ENCODE measurements at regions not wholly inside any gene's neighbourhood (a gene's known extent, or its start where the extent isn't known, plus 50 kb on each side); places are given as distances from the start of the nearest gene placed in this dataset.

DNA sequence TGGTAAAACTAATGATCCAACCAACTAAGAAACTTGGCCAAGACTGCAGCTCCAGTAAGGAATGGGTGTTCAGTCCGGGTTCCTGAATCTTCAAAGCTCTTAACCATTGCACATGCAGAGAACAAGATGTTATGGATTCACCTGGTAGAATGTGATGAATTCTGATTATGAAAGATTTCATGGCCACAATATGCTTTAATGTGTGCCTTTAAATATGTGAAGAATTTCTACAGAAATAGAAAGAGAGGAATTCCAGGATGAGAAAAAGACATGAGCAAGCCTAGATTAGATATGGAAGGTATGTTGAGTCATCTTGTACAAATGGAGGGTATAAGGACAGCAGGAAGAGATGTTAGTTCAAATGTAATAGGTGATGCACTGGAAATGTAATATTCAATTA is 472.2 kb upstream of the TENM3 start:
- TF ChIP-seq ZNF644 (CRISPR knock-in tag; IDR thresholded peaks at IDR 0.05; ENCODE audit: low read depth) (no peak), HMG20B (CRISPR knock-in tag; conservative IDR thresholded peaks at IDR 0.05) (no peak), SP1 (IDR thresholded peaks at IDR 0.05) (no peak), SP1 (CRISPR knock-in tag; IDR thresholded peaks at IDR 0.05) (no peak), RORA (CRISPR knock-in tag; IDR thresholded peaks at IDR 0.05) (no peak), MAFF (IDR thresholded peaks at IDR 0.05; ENCODE audit: low read depth, low read length) (no peak), ZNF260 (CRISPR knock-in tag; IDR thresholded peaks at IDR 0.05; ENCODE audit: borderline replicate concordance, low read depth) (no peak), NFKB2 (CRISPR knock-in tag; IDR thresholded peaks at IDR 0.05; ENCODE audit: borderline replicate concordance) (no peak), ZBTB42 (CRISPR knock-in tag; IDR thresholded peaks at IDR 0.05) (no peak), CCAR2 (optimal IDR thresholded peaks at IDR 0.05; ENCODE audit: low read depth, low read length) (no peak), MYC (CRISPR knock-in tag; IDR thresholded peaks at IDR 0.05; ENCODE audit: borderline replicate concordance) (no peak), ZNF792 (CRISPR knock-in tag; IDR thresholded peaks at IDR 0.05) (no peak), PHB2 (IDR thresholded peaks at IDR 0.05; ENCODE audit: partially characterized antibody) (no peak), SSRP1 (CRISPR knock-in tag; IDR thresholded peaks at IDR 0.05) (no peak)
- TF ChIP-seq, protein P1, sequence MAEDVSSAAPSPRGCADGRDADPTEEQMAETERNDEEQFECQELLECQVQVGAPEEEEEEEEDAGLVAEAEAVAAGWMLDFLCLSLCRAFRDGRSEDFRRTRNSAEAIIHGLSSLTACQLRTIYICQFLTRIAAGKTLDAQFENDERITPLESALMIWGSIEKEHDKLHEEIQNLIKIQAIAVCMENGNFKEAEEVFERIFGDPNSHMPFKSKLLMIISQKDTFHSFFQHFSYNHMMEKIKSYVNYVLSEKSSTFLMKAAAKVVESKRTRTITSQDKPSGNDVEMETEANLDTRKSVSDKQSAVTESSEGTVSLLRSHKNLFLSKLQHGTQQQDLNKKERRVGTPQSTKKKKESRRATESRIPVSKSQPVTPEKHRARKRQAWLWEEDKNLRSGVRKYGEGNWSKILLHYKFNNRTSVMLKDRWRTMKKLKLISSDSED (CRISPR knock-in tag; IDR thresholded peaks at IDR 0.05): no peak
- Histone ChIP-seq H3K27me3 (ENCODE audit: control insufficient read depth in 1 of 2, insufficient read depth in 2 of 2, low read length in 2 of 2) (peaks cover 0 to under 1% of the 10 kb centered on the region in 2 experiments; a peak in 1 of 5 replicates), H3K4me1 (ENCODE audit: insufficient read depth, low read length) (0 out of 2 replicates have a peak, but pooled peaks cover 4% of the 10 kb centered on the region), H3K9me3 (ENCODE audit: low read length) (no peaks in the 10 kb centered on the region), H2AFZ (ENCODE audit: low read length) (no peak overlapping the region), H3K36me3 (replicated peaks in 1 of 2; ENCODE audit: control insufficient read depth in 1 of 2, insufficient read depth in 2 of 2, low read length in 2 of 2) (no peaks in the 10 kb centered on the region), H3K79me2 (ENCODE audit: insufficient read depth, low read length) (no peaks in the 10 kb centered on the region), H3K4me2 (ENCODE audit: low read depth, low read length) (no peak overlapping the region), H3K9ac (ENCODE audit: insufficient read depth, low read depth, low read length) (no peak overlapping the region), H3K27ac (ENCODE audit: extremely low read length, insufficient read depth, low read length) (no peak overlapping the region), H4K20me1 (ENCODE audit: insufficient read depth, low read length) (no peaks in the 10 kb centered on the region), H3K4me3 (replicated peaks in 1 of 3; ENCODE audit: insufficient read depth in 1 of 3, low read depth in 2 of 3, low read length in 3 of 3) (no peak overlapping the region)
- ATAC-seq: no peak
- intact Hi-C loops (cut with micrococcal nuclease; ENCODE audit: unreplicated experiment): no loop called here
- in situ Hi-C loops (cut with HindIII; ENCODE audit: extremely low pct_ligation_motif_present, low pct_unique_long_range_greater_than_20kb): no loop called here
- no peak for FAIRE-seq
- WGBS (ENCODE audit: low lambda C conversion rate): 0% methylated on average over 1 of the region's 1 CpG
- ChIA-PET POLR2A (no interaction called here), CTCF (ENCODE audit: low intra/inter-chr PET ratio, low total read pairs) (no interaction called here)
- DNase-seq (ENCODE audit: low spot score): no peak
- BruUV-seq (replicated peaks): no TSS peak

Data from HepG2 (cell line).